SK-N-SH (cell line): ENCODE measurements at regions not wholly inside any gene's neighbourhood (a gene's known extent, or its start where the extent isn't known, plus 50 kb on each side); places are given as distances from the start of the nearest gene placed in this dataset.

Experiments used
- CTCF ChIA-PET: fragments of 300-600, 350-600 bp; formaldehyde crosslinking; extraction: SDS; loops from one replicate; lab custom pipeline; 2021; lab: Yijun Ruan, JAX
- POLR2A ChIA-PET: fragments of 350-600 bp; sonication (Branson Sonifier 250); formaldehyde crosslinking; extraction: SDS; loops from one replicate; lab custom pipeline; 2020; ENCODE audit warnings: antibody characterized with exemption, inconsistent platforms; lab: Yijun Ruan, JAX
- DNase-seq: peaks from one replicate; pipeline ENCODE4 v3.0.0; 2012
- H2AFZ ChIP-seq: fragments of 200-600 bp; sonication (generic); 2 replicates; pipeline ENCODE4 v1.8.1; 2016; ENCODE audit warnings: antibody characterized with exemption, mild to moderate bottlenecking, low read depth
- H3F3A ChIP-seq: fragments of 200-600 bp; sonication (generic); replicated peaks from 2 replicates; pipeline ENCODE3; 2016; ENCODE audit warnings: antibody characterized with exemption, mild to moderate bottlenecking; ENCODE audit not compliant: insufficient read depth
- H3K27ac ChIP-seq, 2 experiments: fragments of 200-500 bp in 1 of 2; fragments of 200-600 bp in 1 of 2; sonication (Bioruptor generic) in 1 of 2; sonication (generic), shearing (Covaris generic) in 1 of 2; 2 replicates each; pipeline versions ENCODE4 v1.5.1 to v1.6.1; 2014 to 2016; ENCODE audit warnings: low read depth in 2 of 2, inconsistent platforms in 1 of 2, low read length in 1 of 2, mild to moderate bottlenecking in 1 of 2, mixed read lengths in 1 of 2
- H3K27me3 ChIP-seq: fragments of 200-600 bp; sonication (generic), shearing (Covaris generic); 2 replicates; pipeline ENCODE4 v1.6.1; 2016; ENCODE audit warnings: mixed run types; ENCODE audit not compliant: insufficient read depth
- H3K36me3 ChIP-seq, 2 experiments: fragments of 200-500 bp in 1 of 2; fragments of 200-600 bp in 1 of 2; sonication (Bioruptor generic) in 1 of 2; sonication (generic) in 1 of 2; replicated peaks in 1 of 2; 2 replicates each; pipeline versions ENCODE3 to v1.5.1; 2014 to 2016; ENCODE audit warnings: low read length in 1 of 2, mild to moderate bottlenecking in 1 of 2; ENCODE audit not compliant: insufficient read depth in 2 of 2, control insufficient read depth in 1 of 2
- H3K4me1 ChIP-seq, 2 experiments: fragments of 200-500 bp in 1 of 2; fragments of 200-600 bp in 1 of 2; sonication (Bioruptor generic) in 1 of 2; sonication (generic), shearing (Covaris generic) in 1 of 2; 2 replicates each; pipeline versions ENCODE4 v1.5.1 to v1.6.1; 2014 to 2016; ENCODE audit warnings: low read depth in 1 of 2, low read length in 1 of 2, mixed run types in 1 of 2; ENCODE audit not compliant: insufficient read depth in 2 of 2, control insufficient read depth in 1 of 2
- H3K4me2 ChIP-seq: fragments of 200-600 bp; sonication (generic), shearing (Covaris generic); 2 replicates; pipeline ENCODE4 v1.6.1; 2017; ENCODE audit warnings: mixed run types
- H3K4me3 ChIP-seq, 2 experiments: fragments of 200-500 bp in 1 of 2; fragments of 200-600 bp in 1 of 2; sonication (Bioruptor generic) in 1 of 2; sonication (generic), shearing (Covaris generic) in 1 of 2; 2 replicates each; pipeline versions ENCODE4 v1.5.1 to v1.8.1; 2014 to 2016; ENCODE audit warnings: low read depth in 2 of 2, inconsistent platforms in 1 of 2, low read length in 1 of 2, mild to moderate bottlenecking in 1 of 2, mixed read lengths in 1 of 2, moderate library complexity in 1 of 2
- H3K79me2 ChIP-seq: fragments of 200-600 bp; sonication (generic); 2 replicates; pipeline ENCODE4 v1.8.1; 2017; ENCODE audit warnings: mild to moderate bottlenecking; ENCODE audit not compliant: insufficient read depth
- H3K9ac ChIP-seq: fragments of 200-600 bp; sonication (generic); 2 replicates; pipeline ENCODE4 v1.6.1; 2017; ENCODE audit warnings: mixed run types
- H3K9me2 ChIP-seq: fragments of 200-600 bp; sonication (generic); 2 replicates; pipeline ENCODE4 v1.6.1; 2017; ENCODE audit warnings: mixed run types
- H3K9me3 ChIP-seq: fragments of 200-600 bp; sonication (generic); 2 replicates; pipeline ENCODE4 v1.6.1; 2017; ENCODE audit warnings: mixed run types, mild to moderate bottlenecking, moderate library complexity
- H4K20me1 ChIP-seq: fragments of 200-600 bp; sonication (generic); 2 replicates; pipeline ENCODE4 v1.6.1; 2017; ENCODE audit warnings: mild to moderate bottlenecking, mixed run types; ENCODE audit not compliant: insufficient read depth
- ELF1 ChIP-seq: IDR thresholded peaks from 2 replicates; pipeline ENCODE4 v1.4.0; 2012
- EP300 ChIP-seq, 2 experiments: IDR thresholded peaks; 2 replicates each; pipeline versions ENCODE4 v1.4.0 to v1.6.1; 2012; ENCODE audit warnings: borderline replicate concordance in 1 of 2, low read depth in 1 of 2, low read length in 1 of 2
- JUND ChIP-seq: IDR thresholded peaks from 2 replicates; pipeline ENCODE4 v1.4.0; 2012
- MAX ChIP-seq: IDR thresholded peaks from 2 replicates; pipeline ENCODE4 v1.4.0; 2012; ENCODE audit warnings: low read depth
- NRF1 ChIP-seq: IDR thresholded peaks from 2 replicates; pipeline ENCODE4 v1.6.1; 2012; ENCODE audit warnings: low read depth, mild to moderate bottlenecking, low read length
- POLR2AphosphoS5 ChIP-seq: IDR thresholded peaks from 2 replicates; pipeline ENCODE4 v1.6.1; 2012; ENCODE audit warnings: low read depth, low read length
- RAD21 ChIP-seq: IDR thresholded peaks from 2 replicates; pipeline ENCODE4 v1.6.1; 2012; ENCODE audit warnings: mild to moderate bottlenecking, low read length
- SIN3A ChIP-seq: IDR thresholded peaks from 2 replicates; pipeline ENCODE4 v1.6.1; 2012; ENCODE audit warnings: low read depth, mild to moderate bottlenecking, low read length, moderate library complexity, borderline replicate concordance
- SMC3 ChIP-seq: IDR thresholded peaks from 2 replicates; pipeline ENCODE4 v1.6.1; 2012; ENCODE audit warnings: low read depth, low read length, improper control_type of control experiment
- TAF1 ChIP-seq: IDR thresholded peaks from 2 replicates; pipeline ENCODE4 v1.6.1; 2012; ENCODE audit warnings: low read depth, mild to moderate bottlenecking, low read length, moderate library complexity, borderline replicate concordance
- TCF12 ChIP-seq: IDR thresholded peaks from 2 replicates; pipeline ENCODE4 v1.4.0; 2012
- USF1 ChIP-seq: IDR thresholded peaks from 2 replicates; pipeline ENCODE4 v1.4.0; 2012; ENCODE audit warnings: low read depth, borderline replicate concordance
- USF2 ChIP-seq: fragments of 150-350 bp; IDR thresholded peaks from 2 replicates; pipeline ENCODE4 v1.6.1; 2017; ENCODE audit warnings: antibody characterized with exemption, low read length, low read depth, borderline replicate concordance
- WGBS: methylation state at CpG from one replicate; pipeline ENCODE4 v1.1.6; 2017; ENCODE audit warnings: low lambda C conversion rate; 5-methylcytosine and 5-hydroxymethylcytosine counted together
- TF ChIP-seq, protein P1 (sequence below): IDR thresholded peaks from 2 replicates; pipeline ENCODE4; 2012
- TF ChIP-seq, protein P2 (sequence below): fragments of 200-600 bp; sonication (generic); IDR thresholded peaks from 2 replicates; pipeline ENCODE4 v1.6.1; 2017; ENCODE audit warnings: antibody characterized with exemption, mild to moderate bottlenecking, moderate library complexity

DNA sequence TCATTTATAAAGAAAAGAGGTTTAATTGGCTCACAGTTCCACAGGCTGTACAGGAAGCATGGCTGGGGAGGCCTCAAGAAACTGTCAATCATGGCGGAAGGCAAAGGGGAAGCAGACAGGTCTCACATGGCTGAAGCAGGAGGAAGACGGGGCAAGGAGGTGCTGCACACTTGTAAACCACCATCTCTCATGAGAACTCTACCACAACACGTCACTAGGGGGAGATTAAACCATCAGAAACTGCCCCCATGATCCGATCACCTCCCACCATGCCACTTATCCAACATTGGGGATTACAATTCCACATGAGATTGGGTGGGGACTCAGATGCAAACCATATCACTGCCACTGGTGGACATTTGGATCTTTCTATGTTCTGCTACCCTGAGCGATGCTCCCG is 351.4 kb downstream of the NPHP4 start:
- H3K4me1 ChIP-seq, result no peaks in the 10 kb centered on the region
- CTCF ChIA-PET, result interaction anchor here (1.3 to 4.9 kb wide), 4 partner anchors 11 to 333 kb away, joined by 3 to 35 read pairs (median 4); no protein-coding TSS in a partner anchor
- no peak overlapping the region for H2AFZ ChIP-seq
- no peak overlapping the region for H3K9ac ChIP-seq
- no peak overlapping the region for H3K4me2 ChIP-seq
- 40% methylated on average over 6 of the region's 6 CpGs for WGBS
- TF ChIP-seq SMC3 (0 out of 2 replicates have a peak, but pooled peaks have one; percentile 5), NRF1 (no peak), RAD21 (0 out of 2 replicates have a peak, but pooled peaks have one; percentile 32)
- TF ChIP-seq, all 33 proteins: peak for 2
- Histone ChIP-seq H4K20me1 (no peaks in the 10 kb centered on the region), H3K36me3 (no peaks in the 10 kb centered on the region), H3F3A (no peaks in the 10 kb centered on the region), H3K27me3 (no peaks in the 10 kb centered on the region), H3K79me2 (no peaks in the 10 kb centered on the region), H3K4me3 (no peak overlapping the region), H3K27ac (no peak overlapping the region), H3K9me3 (no peaks in the 10 kb centered on the region), H3K9me2 (no peaks in the 10 kb centered on the region)
- no peak for DNase-seq
- POLR2A ChIA-PET, result no interaction called here

DNA sequence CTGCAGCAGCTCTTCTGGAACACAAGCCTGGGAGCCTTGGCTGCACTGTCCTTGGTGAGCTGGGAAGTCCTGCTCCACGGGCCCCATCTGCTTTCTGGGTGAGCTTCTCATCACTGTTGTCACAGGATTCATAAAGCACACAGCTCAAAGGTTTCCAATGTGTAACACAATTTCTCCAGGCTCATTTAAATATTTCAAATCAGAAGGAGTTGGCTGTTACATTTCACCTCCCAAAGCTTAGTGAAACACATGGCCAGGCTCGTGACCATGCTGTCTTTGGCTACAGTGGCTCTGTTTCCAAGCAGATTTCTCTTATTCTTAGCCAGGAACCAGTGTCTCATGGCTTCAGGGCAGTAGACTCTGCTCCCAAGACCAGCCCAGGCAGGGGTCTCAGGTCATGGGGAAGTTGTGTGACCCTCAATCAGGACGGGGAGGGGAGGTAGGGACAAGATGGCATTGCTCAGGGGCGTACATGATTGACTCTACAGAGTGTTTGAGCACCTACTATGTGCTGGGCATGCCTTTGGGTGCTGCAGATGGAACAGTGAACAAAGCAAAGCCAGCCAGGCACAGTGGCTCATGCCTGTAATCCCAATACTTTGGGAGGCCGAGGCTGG is 353.0 kb downstream of the NPHP4 start:
- Histone ChIP-seq H3F3A (no peaks in the 10 kb centered on the region), H3K79me2 (no peaks in the 10 kb centered on the region), H3K27me3 (no peaks in the 10 kb centered on the region), H3K4me3 (no peak overlapping the region), H3K9me2 (no peaks in the 10 kb centered on the region), H3K4me2 (no peak overlapping the region), H3K4me1 (no peaks in the 10 kb centered on the region), H3K27ac (no peak overlapping the region), H2AFZ (no peak overlapping the region), H4K20me1 (no peaks in the 10 kb centered on the region), H3K9ac (no peak overlapping the region), H3K36me3 (no peaks in the 10 kb centered on the region), H3K9me3 (no peaks in the 10 kb centered on the region)
- WGBS, result 2% methylated on average over 4 of the region's 5 CpGs
- CTCF ChIA-PET, result interaction anchor here (1.1 to 4.9 kb wide), 6 partner anchors 12 to 276 kb away, joined by 3 to 35 read pairs (median 5); no protein-coding TSS in a partner anchor
- POLR2A ChIA-PET, result no interaction called here
- no peak for DNase-seq
- TF ChIP-seq EP300 (IDR thresholded peaks at IDR 0.05; ENCODE audit: borderline replicate concordance in 1 of 2, low read depth in 1 of 2, low read length in 1 of 2), result no peak
- no peak for TF ChIP-seq MAX
- TF ChIP-seq USF2, result no peak
- TF ChIP-seq POLR2AphosphoS5, result no peak
- no peak for TF ChIP-seq RAD21
- TF ChIP-seq JUND, result no peak

DNA sequence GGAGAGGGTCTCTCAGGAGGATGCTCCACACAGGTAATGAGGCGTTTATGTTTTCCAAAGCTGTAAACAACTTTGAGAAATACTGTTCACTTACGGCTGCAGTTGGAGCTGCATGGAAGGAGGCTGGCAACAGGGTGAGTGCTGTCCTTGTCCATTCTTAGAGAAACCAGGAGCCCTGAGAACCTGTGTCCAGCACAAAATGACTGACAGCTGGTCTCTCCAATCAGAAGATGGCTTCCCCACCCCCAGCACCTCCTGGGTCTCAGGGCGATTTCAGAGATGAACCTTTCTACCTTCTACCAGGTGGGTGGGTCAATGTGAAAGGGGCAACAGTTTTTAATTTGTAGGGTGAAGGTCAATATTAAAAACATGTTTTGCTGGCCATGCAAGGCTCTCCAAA is 353.6 kb downstream of the NPHP4 start:
- ChIA-PET POLR2A (no interaction called here), CTCF (interaction anchor here (1.1 to 4.9 kb wide), 5 partner anchors 107 to 337 kb away, joined by 3 to 35 read pairs (median 6); no protein-coding TSS in a partner anchor)
- no peak overlapping the region for H3K4me2 ChIP-seq

More for the DNA sequence above, 353.6 kb downstream of the NPHP4 start:
- H3K4me1 ChIP-seq, result no peaks in the 10 kb centered on the region
- H3K9me3 ChIP-seq, result no peaks in the 10 kb centered on the region
- no peaks in the 10 kb centered on the region for H3F3A ChIP-seq
- no peaks in the 10 kb centered on the region for H3K79me2 ChIP-seq
- 25% methylated on average over 2 of the region's 3 CpGs for whole genome bisulfite sequencing
- TF ChIP-seq TAF1 (no peak), TCF12 (no peak), ELF1 (no peak), MAX (no peak), SIN3A (no peak), USF1 (no peak), RAD21 (no peak)
- TF ChIP-seq, protein P1, sequence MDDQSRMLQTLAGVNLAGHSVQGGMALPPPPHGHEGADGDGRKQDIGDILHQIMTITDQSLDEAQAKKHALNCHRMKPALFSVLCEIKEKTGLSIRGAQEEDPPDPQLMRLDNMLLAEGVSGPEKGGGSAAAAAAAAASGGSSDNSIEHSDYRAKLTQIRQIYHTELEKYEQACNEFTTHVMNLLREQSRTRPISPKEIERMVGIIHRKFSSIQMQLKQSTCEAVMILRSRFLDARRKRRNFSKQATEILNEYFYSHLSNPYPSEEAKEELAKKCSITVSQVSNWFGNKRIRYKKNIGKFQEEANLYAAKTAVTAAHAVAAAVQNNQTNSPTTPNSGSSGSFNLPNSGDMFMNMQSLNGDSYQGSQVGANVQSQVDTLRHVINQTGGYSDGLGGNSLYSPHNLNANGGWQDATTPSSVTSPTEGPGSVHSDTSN, result no peak
- TF ChIP-seq, protein P2, sequence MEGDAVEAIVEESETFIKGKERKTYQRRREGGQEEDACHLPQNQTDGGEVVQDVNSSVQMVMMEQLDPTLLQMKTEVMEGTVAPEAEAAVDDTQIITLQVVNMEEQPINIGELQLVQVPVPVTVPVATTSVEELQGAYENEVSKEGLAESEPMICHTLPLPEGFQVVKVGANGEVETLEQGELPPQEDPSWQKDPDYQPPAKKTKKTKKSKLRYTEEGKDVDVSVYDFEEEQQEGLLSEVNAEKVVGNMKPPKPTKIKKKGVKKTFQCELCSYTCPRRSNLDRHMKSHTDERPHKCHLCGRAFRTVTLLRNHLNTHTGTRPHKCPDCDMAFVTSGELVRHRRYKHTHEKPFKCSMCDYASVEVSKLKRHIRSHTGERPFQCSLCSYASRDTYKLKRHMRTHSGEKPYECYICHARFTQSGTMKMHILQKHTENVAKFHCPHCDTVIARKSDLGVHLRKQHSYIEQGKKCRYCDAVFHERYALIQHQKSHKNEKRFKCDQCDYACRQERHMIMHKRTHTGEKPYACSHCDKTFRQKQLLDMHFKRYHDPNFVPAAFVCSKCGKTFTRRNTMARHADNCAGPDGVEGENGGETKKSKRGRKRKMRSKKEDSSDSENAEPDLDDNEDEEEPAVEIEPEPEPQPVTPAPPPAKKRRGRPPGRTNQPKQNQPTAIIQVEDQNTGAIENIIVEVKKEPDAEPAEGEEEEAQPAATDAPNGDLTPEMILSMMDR, result no peak
- H3K36me3 ChIP-seq, result no peaks in the 10 kb centered on the region
- no peak for DNase-seq
- H3K9me2 ChIP-seq, result no peaks in the 10 kb centered on the region
- H4K20me1 ChIP-seq, result no peaks in the 10 kb centered on the region
- H3K27ac ChIP-seq, result no peak overlapping the region
- H3K9ac ChIP-seq, result no peak overlapping the region
- H3K27me3 ChIP-seq, result no peaks in the 10 kb centered on the region
- no peak overlapping the region for H2AFZ ChIP-seq
- H3K4me3 ChIP-seq, result no peak overlapping the region
